ENCODE measurements at regions not wholly inside any gene's neighbourhood (a gene's known extent, or its start where the extent isn't known, plus 50 kb on each side); places are given as distances from the start of the nearest gene placed in this dataset.

DNA sequence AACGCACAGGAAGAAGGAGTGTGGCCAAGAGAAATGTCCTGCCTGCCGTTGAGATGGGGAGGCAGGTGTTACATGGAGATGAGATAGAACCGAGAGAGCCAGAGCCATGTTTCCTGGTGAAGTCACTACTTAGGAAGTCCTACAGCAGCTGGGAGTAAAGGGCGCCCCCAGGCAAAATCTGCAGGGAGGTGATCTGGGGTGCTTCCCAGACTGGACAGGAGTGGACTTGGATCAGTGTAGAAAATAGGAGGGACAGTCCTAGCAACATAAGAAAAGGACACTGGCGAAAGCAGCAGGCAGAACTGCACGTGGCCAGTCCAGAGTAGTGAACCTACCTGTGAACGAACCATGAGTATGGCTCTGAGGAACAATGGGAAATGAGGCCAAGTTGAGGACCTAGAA, 85.3 kb downstream of the CD164 start:
- DNase-seq, result no peak
- intact Hi-C loops (cut with DNase I), result no loop called here

DNA sequence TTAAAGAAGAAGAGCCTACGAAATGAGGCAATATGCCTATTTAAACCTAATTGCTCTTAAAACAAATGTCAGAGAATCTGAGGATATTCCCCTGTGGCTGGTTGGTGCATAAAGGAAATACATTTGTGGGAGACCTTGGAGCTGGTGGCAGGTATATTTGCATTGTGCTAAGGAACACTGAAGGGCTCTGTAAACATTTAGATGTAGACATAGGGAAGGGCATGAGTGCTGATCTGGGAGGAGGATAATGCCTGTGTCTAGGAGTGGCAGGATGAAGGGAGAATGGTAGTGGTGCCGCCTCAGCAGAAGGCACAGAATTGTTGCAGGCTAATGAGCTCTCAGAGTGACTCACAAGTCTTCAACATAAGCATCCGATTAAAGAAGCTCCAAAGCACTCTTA, 85.8 kb downstream of the CD164 start:
- intact Hi-C loops (cut with DNase I), result no loop called here
- peak in 3 of 42 donors; percentile 35 to 52 (median 40) for DNase-seq

DNA sequence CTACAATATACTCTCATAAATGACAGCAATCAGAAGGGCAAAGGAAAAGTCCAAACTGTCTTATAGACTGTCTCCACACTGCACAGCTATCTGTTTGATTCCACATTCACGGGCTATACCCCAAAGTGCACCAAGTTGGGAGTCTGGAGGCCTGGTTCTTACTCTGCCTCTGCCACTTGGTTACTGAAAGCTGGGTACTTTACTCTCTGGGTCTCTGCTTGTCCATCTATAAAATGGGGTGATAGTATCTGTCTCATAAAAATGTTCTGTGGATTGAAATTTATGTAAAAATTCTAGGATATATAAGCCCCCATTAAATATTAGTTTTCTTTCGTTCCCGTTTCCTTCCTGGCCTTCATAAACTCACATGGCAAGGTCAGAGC, 86.5 kb downstream of the CD164 start:
- intact Hi-C loops (cut with DNase I), result no loop called here
- no peak for DNase-seq

GRCh38 chr6:109295109-109295773, 87.0 kb downstream of the CD164 start:
- intact Hi-C loops (cut with DNase I), result no loop called here
- no peak for DNase-seq

DNA sequence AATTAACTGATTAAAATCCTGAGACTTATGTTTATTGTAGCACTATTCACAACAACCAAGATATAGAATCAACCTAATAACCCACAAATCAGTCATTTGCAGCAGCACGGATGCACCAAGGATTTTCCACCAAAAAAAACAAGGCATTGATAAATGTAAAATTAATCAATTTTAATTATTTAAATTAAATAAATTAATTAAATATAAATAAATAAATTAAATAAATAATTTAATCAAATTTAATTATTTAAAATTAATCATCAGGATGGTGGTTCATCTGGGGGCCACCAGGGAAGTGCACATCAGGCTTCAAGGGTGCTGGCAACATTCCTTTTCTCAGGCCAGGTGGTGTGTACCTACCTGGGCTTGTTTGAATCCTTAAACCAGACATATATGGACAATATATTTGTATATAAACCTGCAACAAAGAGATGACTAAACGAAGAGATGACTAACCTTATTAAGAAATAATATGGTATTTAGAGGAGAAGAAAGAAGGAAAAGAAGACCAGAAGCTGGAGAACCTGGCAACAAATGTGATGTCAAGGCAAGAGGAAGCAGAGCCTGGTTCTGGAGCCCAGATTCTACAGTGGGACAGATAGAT, 89.2 kb downstream of the CD164 start:
- no peak for DNase-seq
- intact Hi-C loops (cut with DNase I), result no loop called here

- DNase-seq, result peak in 1 of 42 donors; percentile 13
These were observed 89.8 kb downstream of the CD164 start for GRCh38 chr6:109292420-109292819.

DNA sequence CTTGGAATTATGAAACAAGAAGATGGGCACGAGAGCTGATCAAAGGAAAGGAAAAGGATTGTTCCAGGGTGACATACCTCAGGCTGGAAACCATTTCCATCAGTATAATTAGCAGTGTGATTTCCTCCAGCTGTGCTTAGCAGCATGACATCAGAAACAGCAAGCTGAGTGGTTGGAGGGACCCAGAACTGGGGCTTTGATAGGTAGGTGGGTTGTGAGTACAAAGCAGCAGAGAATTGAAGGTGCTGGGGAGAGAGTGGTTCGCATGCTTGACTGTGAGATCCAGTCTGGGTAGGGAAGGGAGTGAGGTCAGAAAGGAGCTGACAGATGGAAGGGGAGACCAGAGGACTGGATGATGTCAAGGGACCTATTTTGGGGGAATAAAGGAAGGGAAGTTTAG, 90.4 kb downstream of the CD164 start:
- DNase-seq, result no peak
- intact Hi-C loops (cut with DNase I), result no loop called here

More at GRCh38 chr6:109292420-109292819, 89.8 kb downstream of the CD164 start:
- intact Hi-C loops (cut with DNase I), result no loop called here

DNA sequence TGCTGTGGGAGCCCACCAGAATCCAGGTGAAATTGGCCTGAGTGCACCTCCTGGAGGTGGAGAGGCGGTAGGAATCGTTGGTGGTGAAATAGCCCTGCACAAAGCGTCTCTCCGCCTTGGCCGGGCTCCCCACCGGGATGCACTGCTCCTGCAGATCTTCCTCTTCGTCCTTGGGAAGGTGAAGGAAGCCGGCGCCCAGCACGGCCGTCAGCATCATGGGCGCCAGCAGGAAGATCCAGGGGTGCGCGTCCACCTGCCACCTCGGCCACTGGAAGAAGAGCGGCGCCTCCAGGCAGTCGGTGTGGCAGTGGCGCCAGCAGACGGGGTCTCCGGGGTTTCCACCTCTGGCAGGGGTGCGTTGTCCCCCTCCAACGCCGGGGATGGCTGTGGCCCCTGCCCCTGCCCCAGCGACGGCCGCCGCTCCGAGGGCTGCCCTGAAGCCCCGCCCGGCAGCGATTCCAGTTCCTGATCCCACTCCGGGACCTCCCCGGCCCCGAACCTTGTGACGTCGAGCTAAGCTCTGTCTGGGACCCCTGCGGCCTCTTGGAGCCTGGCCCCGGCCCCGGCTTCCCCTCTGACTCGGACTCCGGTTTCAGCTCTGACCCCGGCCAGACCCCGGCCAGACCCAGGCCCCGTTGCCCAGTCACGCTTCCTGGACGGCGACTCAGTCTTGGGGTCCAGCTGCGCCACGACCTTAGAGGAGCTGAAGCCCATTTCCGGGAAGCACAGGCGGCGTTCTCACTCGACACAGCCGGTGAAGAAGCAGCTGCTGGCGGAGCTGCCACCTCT, 91.9 kb downstream of the CD164 start:
- no peak for DNase-seq
- intact Hi-C loops (cut with DNase I), result no loop called here

GRCh38 chr6:109285366-109285765, 96.9 kb downstream of the CD164 start:
- intact Hi-C loops (cut with DNase I), result no loop called here
- peak in 3 of 42 donors; percentile 14 to 39 (median 20) for DNase-seq

GRCh38 chr6:109284675-109285074, 97.6 kb downstream of the CD164 start:
- intact Hi-C loops (cut with DNase I), result no loop called here
- DNase-seq, result no peak

- intact Hi-C loops (cut with DNase I), result no loop called here
- DNase-seq, result no peak
These were observed 99.5 kb downstream of the CD164 start for GRCh38 chr6:109282756-109283155.

- no peak for DNase-seq
- intact Hi-C loops (cut with DNase I), result no loop called here
These were observed 102.6 kb downstream of the CD164 start for GRCh38 chr6:109279628-109280027.

GRCh38 chr6:109271622-109272021, 110.6 kb downstream of the CD164 start:
- intact Hi-C loops (cut with DNase I), result no loop called here
- no peak for DNase-seq

GRCh38 chr6:109269953-109270517, 112.2 kb downstream of the CD164 start:
- intact Hi-C loops (cut with DNase I), result no loop called here
- no peak for DNase-seq

DNA sequence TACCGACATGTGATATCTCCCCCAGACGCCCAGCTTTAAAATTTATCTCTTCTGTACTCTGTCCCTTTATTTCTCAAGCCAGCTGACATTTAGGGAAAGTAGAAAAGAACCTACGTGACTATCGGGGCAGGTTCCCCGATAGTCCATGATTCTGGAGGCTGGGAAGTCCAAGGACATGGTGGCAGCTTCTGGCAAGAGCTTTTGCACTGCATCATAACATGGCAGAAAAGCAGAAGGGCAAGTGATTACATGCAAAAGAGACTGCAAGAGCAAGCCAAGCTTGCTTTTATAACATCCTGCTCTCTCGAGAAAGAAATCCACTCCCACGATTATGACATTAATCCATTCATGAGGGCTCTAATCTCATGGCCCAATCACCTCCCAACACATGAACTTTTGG, 113.2 kb downstream of the CD164 start:
- no peak for DNase-seq
- intact Hi-C loops (cut with DNase I), result no loop called here

DNA sequence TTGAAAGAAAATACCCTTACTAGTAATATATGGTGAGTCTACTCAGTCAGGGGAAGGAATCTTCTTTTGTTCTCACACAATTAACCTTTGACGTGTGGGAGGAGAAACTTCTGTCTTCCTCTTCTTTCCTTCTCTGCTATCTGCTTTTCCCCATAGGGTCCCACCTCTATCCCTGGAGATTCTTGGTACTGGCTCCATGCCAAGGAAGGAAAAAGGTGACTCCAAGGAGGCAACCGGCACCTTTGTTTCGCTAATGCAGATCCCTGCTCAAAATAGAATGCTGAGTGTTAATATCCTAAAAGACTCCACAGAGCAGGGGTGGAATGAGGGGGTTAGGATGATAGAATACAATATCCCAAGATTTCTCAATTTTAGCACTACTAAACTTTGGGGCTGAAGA, 116.7 kb downstream of the CD164 start:
- DNase-seq, result no peak
- intact Hi-C loops (cut with DNase I), result no loop called here

DNA sequence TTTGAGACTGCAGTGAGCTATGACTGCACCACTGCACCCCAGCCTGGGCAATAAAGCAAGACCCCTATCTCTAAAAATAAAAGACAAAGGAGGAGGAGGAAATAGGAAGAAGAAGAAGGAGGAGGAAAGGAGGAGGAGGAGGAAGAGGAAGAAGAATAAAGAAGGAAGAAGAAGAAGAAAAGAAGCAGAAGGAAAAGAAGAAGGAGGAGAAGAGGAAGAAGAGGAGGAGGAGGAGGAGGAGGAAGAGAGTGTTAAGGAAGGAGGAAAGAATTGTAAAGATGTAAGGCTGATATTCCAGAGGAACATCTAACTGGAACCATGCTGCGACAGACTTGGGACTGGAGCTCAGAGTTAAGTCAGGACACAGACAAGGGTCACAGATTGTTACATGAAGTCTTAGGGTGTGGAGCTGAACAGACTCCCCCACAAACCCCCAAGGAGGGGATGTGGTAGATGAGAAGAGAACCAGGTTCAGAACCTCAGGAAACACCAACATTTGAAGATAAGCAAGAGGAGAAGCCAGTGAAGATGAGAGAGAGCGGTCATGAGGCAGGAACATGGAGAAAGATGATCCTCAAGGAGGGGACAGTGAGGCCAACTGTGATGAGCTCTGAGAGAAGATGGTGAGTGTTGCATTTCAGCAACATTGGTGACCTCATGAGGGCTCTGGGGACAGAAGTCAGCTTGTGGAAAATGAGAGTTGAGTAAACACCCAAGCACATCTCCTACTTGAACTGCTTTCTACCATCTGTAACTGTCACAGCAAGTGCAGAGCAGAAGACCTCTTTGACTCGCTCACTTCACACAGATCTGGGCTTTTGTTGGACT, 118.2 kb downstream of the CD164 start:
- intact Hi-C loops (cut with DNase I), result no loop called here
- no peak for DNase-seq

GRCh38 chr6:109262261-109262660, 120.0 kb downstream of the CD164 start:
- no peak for DNase-seq
- intact Hi-C loops (cut with DNase I), result no loop called here

GRCh38 chr6:109261811-109262210, 120.5 kb downstream of the CD164 start:
- DNase-seq, result no peak
- intact Hi-C loops (cut with DNase I), result no loop called here

Measured in head of caudate nucleus (tissue), 42 donors.